GM18861 (cell line): ENCODE measurements at regions not wholly inside any gene's neighbourhood (a gene's known extent, or its start where the extent isn't known, plus 50 kb on each side); places are given as distances from the start of the nearest gene placed in this dataset.
"Not testable (repeated sequence)": the region's sequence is repeated elsewhere in the genome, so short reads cannot be mapped to it uniquely, and the experiment has no call there.

Experiments used
- ATAC-seq: cut with Tn5 transposase; IDR thresholded peaks from one replicate; pipeline ENCODE4 v1.9.1; 2021; ENCODE audit not compliant: unreplicated experiment

DNA sequence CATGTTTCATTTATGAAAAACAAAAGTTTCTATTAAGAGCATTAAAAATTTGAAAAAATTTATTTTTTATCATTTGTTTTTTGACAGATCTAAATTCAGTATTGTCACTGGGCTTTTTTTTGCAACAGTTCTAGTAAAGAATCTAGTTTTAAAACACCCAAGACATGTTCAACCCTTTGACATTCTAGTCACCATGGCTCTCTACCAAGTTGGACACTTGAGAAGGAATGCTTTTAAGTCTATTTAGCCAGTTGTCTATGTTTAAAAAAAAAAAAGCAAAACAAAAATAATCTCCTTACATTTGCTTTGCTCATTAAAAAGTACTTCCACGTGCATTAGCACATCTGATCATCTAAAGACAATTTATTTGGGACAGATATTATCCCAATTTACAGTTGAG is 417.5 kb downstream of the RSL24D1 start:
- no peak for ATAC-seq

DNA sequence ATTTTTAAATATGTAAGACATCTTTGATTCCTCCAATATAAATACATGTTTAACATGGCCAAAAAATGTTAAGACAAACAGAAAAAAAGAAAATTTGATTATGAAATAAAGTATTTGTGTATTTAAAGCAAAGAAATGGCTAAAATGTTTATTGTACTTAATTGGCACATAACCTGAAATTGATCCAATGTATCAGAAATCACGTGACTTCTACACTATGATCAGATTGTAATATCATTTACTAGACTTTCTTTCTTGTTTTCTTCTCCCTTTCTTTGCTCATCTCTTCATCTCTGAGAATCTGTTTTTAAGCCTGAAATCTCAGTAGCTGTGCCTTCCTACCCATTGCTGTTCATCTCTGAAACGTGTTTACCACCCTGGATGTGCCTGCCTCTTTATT is 420.3 kb downstream of the RSL24D1 start:
- ATAC-seq, result no peak

DNA sequence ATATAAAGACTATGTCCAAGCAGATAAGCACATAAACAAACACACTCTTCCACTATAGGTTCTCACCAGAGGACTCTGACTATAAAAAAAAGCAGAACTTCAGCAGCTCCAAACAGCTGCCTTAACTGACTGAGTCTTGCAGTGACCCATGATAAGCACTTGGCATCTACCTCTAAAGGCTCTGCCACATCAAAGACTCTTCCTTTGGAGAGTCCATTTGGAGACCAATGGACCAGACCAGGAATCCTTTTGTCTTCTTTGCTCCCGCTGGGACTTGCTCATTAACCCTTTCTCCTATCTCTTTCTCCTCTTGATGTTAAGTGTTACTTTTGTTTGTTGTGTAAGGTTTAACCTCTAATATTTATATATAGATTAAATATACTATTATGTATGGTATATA is 424.1 kb downstream of the RSL24D1 start:
- ATAC-seq, result no peak

DNA sequence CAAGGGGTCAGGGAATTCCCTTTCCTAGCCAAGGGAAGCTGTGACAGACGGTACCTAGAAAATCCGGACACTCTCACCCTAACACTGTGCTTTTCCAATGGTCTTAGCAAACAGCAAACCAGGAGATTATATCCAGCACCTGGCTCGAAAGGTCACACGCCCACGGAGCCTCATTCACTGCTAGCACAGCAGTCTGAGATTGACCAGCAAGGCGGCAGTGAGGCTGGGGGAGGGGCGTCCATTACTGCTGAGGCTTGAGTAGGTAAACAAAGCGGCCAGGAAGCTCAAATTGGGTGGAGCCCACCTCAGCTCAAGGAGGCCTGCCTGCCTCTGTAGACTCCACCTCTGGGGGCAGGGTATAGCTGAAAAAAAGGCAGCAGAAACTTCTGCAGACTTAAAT is 447.3 kb downstream of the RSL24D1 start:
- not testable (repeated sequence) for ATAC-seq

DNA sequence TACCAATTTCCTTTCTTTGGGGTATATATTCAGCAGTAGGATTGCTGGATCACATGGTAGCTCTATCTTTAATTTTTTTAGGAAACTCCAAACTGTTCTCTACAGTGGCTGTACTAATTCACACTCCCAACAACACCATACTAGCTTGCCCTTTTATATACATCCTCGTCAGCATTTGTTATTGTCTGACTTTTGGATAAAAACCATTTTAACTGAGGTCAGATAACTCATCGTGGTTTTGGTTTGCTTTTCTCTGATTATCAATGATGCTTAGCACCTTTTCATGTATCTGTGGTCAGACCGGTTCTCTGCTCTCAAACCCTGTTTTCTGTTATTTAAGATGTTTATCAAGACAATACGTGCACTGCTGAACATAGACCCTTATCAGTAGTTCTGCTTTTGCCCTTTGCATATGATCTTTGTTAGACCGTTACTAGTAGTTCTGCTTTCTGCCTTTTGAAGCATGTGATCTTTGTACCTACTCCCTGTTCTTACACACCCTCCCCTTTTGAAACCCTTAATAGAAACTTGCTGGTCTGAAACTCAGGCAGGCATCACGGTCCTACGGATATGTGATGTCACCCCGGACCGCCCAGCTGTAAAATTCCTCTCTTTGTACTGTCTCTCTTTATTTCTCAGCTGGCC is 474.3 kb downstream of the RSL24D1 start:
- no peak for ATAC-seq

DNA sequence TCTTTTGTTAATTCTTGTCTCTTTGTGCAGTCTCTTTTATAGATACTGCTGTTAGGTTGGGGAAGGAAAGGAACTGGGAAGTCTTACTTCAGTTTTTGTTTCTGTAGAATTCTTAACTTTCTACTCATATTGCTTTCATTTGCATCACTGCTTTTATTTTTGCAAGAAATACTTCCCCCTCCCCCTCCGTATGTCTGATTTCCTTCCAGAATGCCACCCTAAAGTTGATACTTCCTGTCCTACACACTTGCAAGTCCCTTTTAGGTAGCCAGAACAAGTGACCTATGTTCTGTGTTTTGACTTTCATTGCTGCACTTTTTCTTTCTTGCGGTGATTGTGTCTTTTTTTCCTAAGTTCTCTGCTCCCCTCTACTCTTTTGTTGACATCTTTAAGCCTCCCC is 477.4 kb downstream of the RSL24D1 start:
- ATAC-seq, result no peak

DNA sequence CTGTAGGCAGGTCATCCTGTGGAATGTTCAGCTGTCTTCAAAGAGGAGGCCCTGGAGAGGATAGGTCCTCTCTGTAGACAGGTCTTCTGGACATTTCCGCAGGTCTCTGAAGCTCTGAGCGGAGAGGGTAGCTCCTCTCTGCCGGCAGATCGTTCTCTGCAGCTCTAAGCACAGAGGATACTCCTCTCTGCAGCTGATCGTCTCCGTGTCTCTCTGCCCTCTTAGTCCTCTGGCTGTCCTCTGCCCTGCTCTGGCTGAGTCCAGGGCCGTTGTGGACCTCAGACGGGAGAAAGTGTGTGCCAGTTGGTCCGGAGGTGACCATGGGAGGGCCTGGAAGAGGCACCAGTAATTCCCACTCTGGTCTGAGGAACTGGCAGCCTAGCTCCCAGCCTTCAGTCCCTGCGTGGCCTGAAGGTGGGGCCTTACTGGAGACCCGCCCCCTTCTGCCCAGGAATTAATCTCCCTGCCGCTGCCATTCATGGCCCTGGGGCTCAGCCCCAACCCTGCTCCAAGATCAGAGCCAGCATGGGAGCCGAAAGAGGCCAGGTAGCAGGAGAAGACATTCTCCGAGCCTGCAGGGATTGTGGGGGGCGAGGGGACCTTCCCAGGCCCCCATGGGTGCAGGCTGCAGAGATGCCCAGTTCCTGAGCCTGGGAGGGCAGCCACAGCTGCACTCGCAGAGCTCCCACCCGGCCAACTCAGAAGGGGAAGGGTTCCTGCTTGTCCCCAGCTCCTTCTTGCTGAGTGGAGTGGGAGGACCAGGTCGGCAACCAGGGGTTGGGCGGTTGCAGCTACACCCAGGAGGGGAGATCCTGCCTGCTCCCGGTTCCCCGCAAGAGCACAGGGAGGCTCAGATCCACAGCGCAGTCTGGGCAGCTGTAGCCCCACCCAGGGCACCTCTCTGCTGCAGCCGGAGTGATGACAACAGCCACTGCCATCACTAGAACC is 488.7 kb downstream of the RSL24D1 start:
- no peak for ATAC-seq

DNA sequence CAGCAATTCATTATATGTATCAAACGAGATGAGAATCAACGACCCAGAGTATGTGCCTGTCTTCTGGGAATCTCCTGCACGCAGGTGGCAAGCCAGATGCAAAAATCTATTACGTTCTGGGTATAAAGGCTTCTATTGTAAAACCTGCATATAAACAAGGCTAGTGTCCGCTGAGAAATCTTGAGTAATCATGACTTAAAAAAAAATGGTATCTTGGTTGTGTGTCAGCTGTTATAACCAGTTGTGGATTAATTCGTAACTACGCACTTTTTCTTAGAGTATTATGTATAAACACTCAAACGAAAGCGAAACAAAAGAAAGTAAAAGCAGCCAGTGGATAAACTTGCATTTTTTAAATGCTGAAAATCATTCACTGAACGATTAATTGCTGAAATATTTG is 509.1 kb downstream of the RSL24D1 start:
- no peak for ATAC-seq
